ENCODE measurements at regions not wholly inside any gene's neighbourhood (a gene's known extent, or its start where the extent isn't known, plus 50 kb on each side); places are given as distances from the start of the nearest gene placed in this dataset.
A peak's percentile ranks its signal among the peaks of the same experiment; 100 is the strongest.

DNA sequence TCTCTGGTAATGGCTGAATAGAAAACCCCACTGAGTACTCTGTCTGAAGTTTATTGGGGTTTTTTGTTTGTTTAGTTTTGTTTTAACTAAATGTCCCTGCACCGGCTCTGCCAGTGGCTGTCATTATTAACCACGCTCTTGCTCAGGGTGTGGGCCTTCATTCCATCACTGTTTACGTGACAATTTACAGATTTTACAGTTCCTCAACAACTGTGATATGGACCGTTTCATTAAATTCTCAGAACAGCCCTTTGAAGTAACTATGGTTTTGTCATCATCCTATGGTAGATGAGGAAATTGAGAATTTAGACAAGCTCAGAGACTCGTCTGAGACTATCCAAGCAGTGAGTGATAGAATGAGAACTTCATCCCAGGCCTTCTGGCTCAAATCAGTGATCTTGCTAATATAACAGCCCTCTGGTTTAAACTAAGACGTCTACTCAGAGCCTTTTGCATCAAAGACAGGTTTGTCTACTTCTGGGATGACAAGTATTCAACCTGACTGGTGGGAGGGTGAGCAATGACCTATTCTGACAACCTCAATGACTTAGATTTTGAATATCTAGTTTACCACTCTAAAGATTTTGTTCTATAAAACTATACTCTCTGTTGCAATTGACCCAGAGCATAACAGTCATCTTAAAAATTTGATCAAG is 77.3 kb upstream of the MAP3K1 start:
- H3K27ac ChIP-seq = no peak overlapping the region
- H3K9me3 ChIP-seq = no peaks in the 10 kb centered on the region
- no peak for ATAC-seq (ENCODE audit: low FRiP score in 2 of 2)
- no peak for TF ChIP-seq EP300 (IDR thresholded peaks at IDR 0.05)
- no peak for TF ChIP-seq POLR2AphosphoS5 (IDR thresholded peaks at IDR 0.05)
- TF ChIP-seq POLR2A (IDR thresholded peaks at IDR 0.05) = no peak
- TF ChIP-seq, protein P1, sequence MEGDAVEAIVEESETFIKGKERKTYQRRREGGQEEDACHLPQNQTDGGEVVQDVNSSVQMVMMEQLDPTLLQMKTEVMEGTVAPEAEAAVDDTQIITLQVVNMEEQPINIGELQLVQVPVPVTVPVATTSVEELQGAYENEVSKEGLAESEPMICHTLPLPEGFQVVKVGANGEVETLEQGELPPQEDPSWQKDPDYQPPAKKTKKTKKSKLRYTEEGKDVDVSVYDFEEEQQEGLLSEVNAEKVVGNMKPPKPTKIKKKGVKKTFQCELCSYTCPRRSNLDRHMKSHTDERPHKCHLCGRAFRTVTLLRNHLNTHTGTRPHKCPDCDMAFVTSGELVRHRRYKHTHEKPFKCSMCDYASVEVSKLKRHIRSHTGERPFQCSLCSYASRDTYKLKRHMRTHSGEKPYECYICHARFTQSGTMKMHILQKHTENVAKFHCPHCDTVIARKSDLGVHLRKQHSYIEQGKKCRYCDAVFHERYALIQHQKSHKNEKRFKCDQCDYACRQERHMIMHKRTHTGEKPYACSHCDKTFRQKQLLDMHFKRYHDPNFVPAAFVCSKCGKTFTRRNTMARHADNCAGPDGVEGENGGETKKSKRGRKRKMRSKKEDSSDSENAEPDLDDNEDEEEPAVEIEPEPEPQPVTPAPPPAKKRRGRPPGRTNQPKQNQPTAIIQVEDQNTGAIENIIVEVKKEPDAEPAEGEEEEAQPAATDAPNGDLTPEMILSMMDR (IDR thresholded peaks at IDR 0.05) = no peak
- peaks cover 15 to 27% (median 21%) of the 10 kb centered on the region in 4 donors for H3K4me1 ChIP-seq
- H3K27me3 ChIP-seq = no peaks in the 10 kb centered on the region
- no peak for DNase-seq
- H3K36me3 ChIP-seq = no peaks in the 10 kb centered on the region
- WGBS, 2 donors = 76 to 78% methylated on average over 6 of the region's 6 CpGs
- H3K4me3 ChIP-seq = no peak overlapping the region

DNA sequence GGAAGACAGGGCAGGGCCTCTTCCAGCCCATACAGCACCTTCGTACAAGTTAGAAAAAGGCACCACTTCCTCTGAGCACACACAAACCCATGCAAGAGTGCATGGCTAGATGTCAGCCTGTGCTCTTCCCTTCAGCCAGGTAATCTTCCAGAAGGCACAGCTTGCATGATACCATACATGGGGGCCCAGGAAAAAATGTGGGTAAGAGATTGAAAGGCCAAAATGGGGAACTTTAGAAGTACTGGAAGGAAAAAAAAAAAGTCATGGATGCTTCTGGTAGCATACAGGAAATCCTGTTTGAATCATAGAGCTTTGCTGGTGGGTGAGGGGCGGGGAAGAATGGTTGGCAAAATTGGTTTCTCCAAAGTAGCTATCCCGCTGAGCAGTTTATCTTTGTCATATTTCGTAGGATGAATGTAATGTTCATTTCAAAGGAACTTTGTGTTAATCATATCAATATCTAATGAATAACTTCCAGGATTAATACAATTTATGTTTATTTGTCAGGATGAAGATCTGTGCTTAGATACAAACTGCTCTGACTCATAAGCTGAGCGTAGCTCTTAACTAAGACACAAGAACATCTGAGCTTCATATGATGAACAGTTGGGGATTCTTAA is 78.2 kb upstream of the MAP3K1 start:
- Histone ChIP-seq H3K36me3 (no peaks in the 10 kb centered on the region), H3K4me1 (peaks cover 15 to 27% (median 21%) of the 10 kb centered on the region in 4 donors), H3K27me3 (no peaks in the 10 kb centered on the region), H3K27ac (peak overlapping the region; percentile 16 to 53 (median 40)), H3K9me3 (no peaks in the 10 kb centered on the region), H3K4me3 (no peak overlapping the region)
- 56 to 62% methylated on average over 5 of the region's 5 CpGs for WGBS, 2 donors
- TF ChIP-seq EP300 (IDR thresholded peaks at IDR 0.05) (no peak), POLR2AphosphoS5 (IDR thresholded peaks at IDR 0.05) (no peak), POLR2A (IDR thresholded peaks at IDR 0.05) (no peak)
- TF ChIP-seq, protein P1 (IDR thresholded peaks at IDR 0.05) = no peak
- ATAC-seq (ENCODE audit: low FRiP score in 2 of 2) (peak in 1 of 2 donors; percentile 70), DNase-seq (no peak)

DNA sequence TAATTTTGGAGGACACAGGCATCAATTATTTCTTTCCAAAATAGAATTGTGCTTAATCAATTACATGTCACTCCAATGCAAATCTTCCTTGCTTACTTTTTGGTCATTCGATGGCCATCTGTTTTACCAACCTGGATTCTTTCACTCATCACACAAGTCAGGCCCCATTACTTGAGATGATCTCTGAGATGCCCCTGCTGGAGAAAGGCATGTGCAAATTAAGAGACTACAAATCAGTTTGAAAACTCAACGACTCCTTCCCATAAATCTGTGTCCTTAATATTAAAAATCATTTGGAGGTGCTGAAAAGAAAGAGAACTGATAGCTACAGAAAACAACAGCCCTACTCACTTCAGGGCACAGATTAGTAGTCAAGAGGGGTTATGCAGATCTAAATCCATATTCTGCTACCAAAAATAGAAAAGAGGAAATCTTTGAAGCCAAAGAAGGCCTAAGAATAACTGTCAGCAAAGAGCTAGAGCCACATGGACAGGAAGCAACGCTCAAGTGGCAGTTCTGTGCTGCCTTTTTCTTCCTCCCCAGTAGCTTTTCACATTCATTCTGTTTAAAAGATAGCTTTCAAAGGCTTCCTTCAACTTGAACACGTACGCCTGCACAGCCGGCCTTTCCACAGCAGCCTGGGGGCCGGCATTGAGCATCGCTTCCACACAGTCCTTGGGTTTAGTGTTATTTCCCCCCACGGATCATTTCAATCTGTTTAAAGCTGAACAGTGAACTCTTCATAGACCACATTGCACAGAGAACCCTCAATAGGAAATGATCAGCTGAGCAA is 79.3 kb upstream of the MAP3K1 start:
- peak in 1 of 2 donors; percentile 18 for DNase-seq
- Histone ChIP-seq H3K36me3 (no peaks in the 10 kb centered on the region), H3K9me3 (no peaks in the 10 kb centered on the region), H3K27ac (peak overlapping the region in 3 of 4 donors; percentile 31 to 53 (median 50)), H3K4me1 (peaks cover 15 to 27% (median 21%) of the 10 kb centered on the region in 4 donors), H3K27me3 (no peaks in the 10 kb centered on the region), H3K4me3 (no peak overlapping the region)
- TF ChIP-seq, protein P1 (IDR thresholded peaks at IDR 0.05) = no peak
- TF ChIP-seq POLR2AphosphoS5 (IDR thresholded peaks at IDR 0.05) = no peak
- no peak for TF ChIP-seq EP300 (IDR thresholded peaks at IDR 0.05)
- no peak for TF ChIP-seq POLR2A (IDR thresholded peaks at IDR 0.05)
- WGBS, 2 donors = 36 to 43% methylated on average over 9 of the region's 9 CpGs
- ATAC-seq (ENCODE audit: low FRiP score in 2 of 2) = peak in 1 of 2 donors; percentile 63

DNA sequence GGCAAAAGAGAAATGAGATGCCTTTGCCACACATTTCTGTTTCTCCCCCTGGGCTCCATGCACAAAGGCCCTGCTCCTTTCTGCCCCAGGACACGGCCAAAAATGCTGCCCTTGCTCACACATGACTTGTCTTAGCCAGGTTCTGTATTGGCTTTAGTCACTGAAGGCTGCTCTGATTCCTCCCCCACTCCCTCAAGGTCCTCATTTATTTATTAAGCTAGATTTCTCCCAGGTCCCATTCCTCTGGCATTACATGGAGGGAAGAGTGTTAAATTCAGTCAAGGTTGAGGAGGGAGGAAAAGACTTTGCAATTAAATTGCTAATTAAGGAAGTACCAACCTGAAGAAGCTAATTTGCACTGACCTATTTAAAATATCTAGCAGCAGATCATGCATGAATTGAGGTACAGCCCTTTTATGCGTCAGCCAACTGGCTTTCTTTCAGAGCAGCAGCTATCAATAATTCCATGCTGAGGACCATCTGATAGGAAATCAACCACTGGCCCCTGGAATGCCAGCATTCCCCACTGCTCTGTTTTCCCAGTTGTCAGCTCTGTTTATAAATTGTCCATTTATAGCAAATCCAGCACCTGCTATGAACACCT is 81.2 kb upstream of the MAP3K1 start:
- H3K27ac ChIP-seq = no peak overlapping the region
- DNase-seq (no peak), ATAC-seq (ENCODE audit: low FRiP score in 2 of 2) (no peak)
- no peaks in the 10 kb centered on the region for H3K9me3 ChIP-seq
- H3K4me1 ChIP-seq = peaks cover 15 to 27% (median 21%) of the 10 kb centered on the region in 4 donors
- no peaks in the 10 kb centered on the region for H3K27me3 ChIP-seq
- TF ChIP-seq EP300 (IDR thresholded peaks at IDR 0.05) (no peak), POLR2AphosphoS5 (IDR thresholded peaks at IDR 0.05) (no peak)
- 81 to 90% methylated on average over 2 of the region's 2 CpGs for WGBS, 2 donors
- no peak overlapping the region for H3K4me3 ChIP-seq
- no peaks in the 10 kb centered on the region for H3K36me3 ChIP-seq

DNA sequence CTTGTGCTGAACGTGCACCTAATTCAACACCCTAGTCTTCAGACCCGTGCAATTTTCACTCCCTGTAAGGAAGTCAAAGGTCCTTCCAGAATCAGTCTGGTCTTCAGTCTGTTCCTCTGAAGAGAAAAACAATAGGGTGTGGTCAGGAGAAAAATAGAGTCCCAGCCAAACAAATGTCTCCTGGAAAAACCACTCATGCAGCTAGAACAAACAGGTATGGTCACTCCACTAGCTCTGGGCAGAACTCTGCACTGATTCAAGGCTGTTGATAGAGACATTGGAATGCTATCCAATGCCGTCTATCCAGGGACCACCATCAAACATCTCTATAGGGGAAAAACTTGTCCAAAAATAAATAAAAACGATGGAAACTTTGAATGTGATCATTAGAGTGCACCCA is 81.8 kb upstream of the MAP3K1 start:
- TF ChIP-seq, protein P1 (IDR thresholded peaks at IDR 0.05) = no peak
- TF ChIP-seq EP300 (IDR thresholded peaks at IDR 0.05) (no peak), POLR2A (IDR thresholded peaks at IDR 0.05) (no peak)
- no peaks in the 10 kb centered on the region for H3K36me3 ChIP-seq
- ATAC-seq (ENCODE audit: low FRiP score in 2 of 2) (no peak), DNase-seq (no peak)
- no peak overlapping the region for H3K4me3 ChIP-seq
- peaks cover 15 to 27% (median 21%) of the 10 kb centered on the region in 4 donors for H3K4me1 ChIP-seq
- H3K27ac ChIP-seq = no peak overlapping the region
- WGBS, 2 donors = 67 to 77% methylated on average over 4 of the region's 4 CpGs
- H3K9me3 ChIP-seq = no peaks in the 10 kb centered on the region
- no peaks in the 10 kb centered on the region for H3K27me3 ChIP-seq

Data from upper lobe of left lung (tissue), 6 donors.